ENCODE measurements at regions not wholly inside any gene's neighbourhood (a gene's known extent, or its start where the extent isn't known, plus 50 kb on each side); places are given as distances from the start of the nearest gene placed in this dataset.

GRCh38 chr13:22168437-22169190, 497.7 kb downstream of the FGF9 start:
- no peak for TF ChIP-seq CTCF (IDR thresholded peaks at IDR 0.05; ENCODE audit: extremely low read depth in 1 of 2, insufficient read depth in 1 of 2, low read depth in 1 of 2, low read length in 2 of 2)
- no peak for TF ChIP-seq MAX (IDR thresholded peaks at IDR 0.05; ENCODE audit: insufficient read depth, insufficient read length)
- no peak for TF ChIP-seq POLR2A (IDR thresholded peaks at IDR 0.05; ENCODE audit: low read depth, low read length)
- TF ChIP-seq MYC (IDR thresholded peaks at IDR 0.05; ENCODE audit: low read depth, low read length), result no peak
- no peak for TF ChIP-seq POLR2AphosphoS5 (IDR thresholded peaks at IDR 0.05; ENCODE audit: insufficient read depth, low read depth, low read length)
- TF ChIP-seq EZH2 (IDR thresholded peaks at IDR 0.05; ENCODE audit: borderline replicate concordance, low read depth, low read length, severe bottlenecking), result no peak
- TF ChIP-seq JUN (IDR thresholded peaks at IDR 0.05; ENCODE audit: borderline replicate concordance, insufficient read depth, insufficient read length, low read depth), result no peak
- TF ChIP-seq GATA2 (IDR thresholded peaks at IDR 0.05; ENCODE audit: insufficient read depth, insufficient read length, low read depth, low read length), result no peak
- no peak for TF ChIP-seq FOS (IDR thresholded peaks at IDR 0.05; ENCODE audit: borderline replicate concordance, insufficient read depth, low read length)

All from endothelial cell of umbilical vein (primary cell).